CD1c-positive myeloid dendritic cell (primary cell): ENCODE measurements at regions not wholly inside any gene's neighbourhood (a gene's known extent, or its start where the extent isn't known, plus 50 kb on each side); places are given as distances from the start of the nearest gene placed in this dataset.

Source experiments
- DNase-seq: peaks from one replicate; pipeline ENCODE4 v3.0.0-alpha.2; 2016; ENCODE audit errors: extremely low spot score

- DNase-seq = no peak
Observed at GRCh38 chr2:238654479-238655197, 193.2 kb upstream of the TWIST2 start.

GRCh38 chr2:238655198-238655860 is 192.6 kb upstream of the TWIST2 start:
- DNase-seq = no peak

GRCh38 chr2:238655974-238656722 is 191.7 kb upstream of the TWIST2 start:
- DNase-seq = no peak

GRCh38 chr2:238657132-238658053 is 190.5 kb upstream of the TWIST2 start:
- no peak for DNase-seq

GRCh38 chr2:238658054-238658407 is 189.9 kb upstream of the TWIST2 start:
- DNase-seq = no peak

- no peak for DNase-seq
Observed at GRCh38 chr2:238658820-238659219, 189.1 kb upstream of the TWIST2 start.

GRCh38 chr2:238659231-238659630 is 188.7 kb upstream of the TWIST2 start:
- no peak for DNase-seq

- no peak for DNase-seq
Observed at GRCh38 chr2:238663586-238663985, 184.3 kb upstream of the TWIST2 start.

GRCh38 chr2:238665919-238666318 is 182.0 kb upstream of the TWIST2 start:
- DNase-seq = no peak

- DNase-seq = no peak
Observed at GRCh38 chr2:238666543-238666942, 181.3 kb upstream of the TWIST2 start.

- DNase-seq = no peak
Observed at GRCh38 chr2:238667008-238667407, 180.9 kb upstream of the TWIST2 start.

- DNase-seq = no peak
Observed at GRCh38 chr2:238667639-238668038, 180.2 kb upstream of the TWIST2 start.

GRCh38 chr2:238668426-238668825 is 179.5 kb upstream of the TWIST2 start:
- no peak for DNase-seq

- DNase-seq = no peak
Observed at GRCh38 chr2:238669046-238669445, 178.8 kb upstream of the TWIST2 start.

GRCh38 chr2:238669581-238670080 is 178.3 kb upstream of the TWIST2 start:
- DNase-seq = no peak

- DNase-seq = no peak
Observed at GRCh38 chr2:238670111-238670585, 177.7 kb upstream of the TWIST2 start.

GRCh38 chr2:238682536-238682935 is 165.3 kb upstream of the TWIST2 start:
- no peak for DNase-seq

GRCh38 chr2:238684362-238685326 is 163.2 kb upstream of the TWIST2 start:
- DNase-seq = peak; percentile 11

GRCh38 chr2:238685327-238685709 is 162.6 kb upstream of the TWIST2 start:
- no peak for DNase-seq

GRCh38 chr2:238685713-238686112 is 162.2 kb upstream of the TWIST2 start:
- DNase-seq = no peak
